HEK293 (cell line): ENCODE measurements at regions not wholly inside any gene's neighbourhood (a gene's known extent, or its start where the extent isn't known, plus 50 kb on each side); places are given as distances from the start of the nearest gene placed in this dataset.

Source experiments
- CTCF ChIA-PET: fragments of 350-600 bp; formaldehyde crosslinking; extraction: SDS; loops from one replicate; lab custom pipeline; 2021; ENCODE audit warnings: antibody characterized with exemption; lab: Yijun Ruan, JAX
- POLR2A ChIA-PET: fragments of 300-600 bp; formaldehyde crosslinking; extraction: SDS; loops from one replicate; lab custom pipeline; 2020; ENCODE audit warnings: antibody characterized with exemption, inconsistent platforms; lab: Yijun Ruan, JAX
- H3K27ac ChIP-seq: fragments of 200-500 bp; sonication (Bioruptor generic); 2 replicates; pipeline ENCODE4 v1.5.1; 2014; ENCODE audit warnings: low read depth, low read length, control low read depth, inconsistent platforms; ENCODE audit errors: extremely low read depth
- H3K36me3 ChIP-seq, 2 experiments: fragments of 200-500 bp in 1 of 2; sonication (Bioruptor generic) in 1 of 2; 1 replicate in 1 of 2; 2 replicates in 1 of 2; pipeline ENCODE4 v1.5.1; 2014 to 2017; ENCODE audit warnings: inconsistent platforms in 2 of 2, low read length in 2 of 2; ENCODE audit not compliant: control insufficient read depth in 2 of 2, insufficient read depth in 1 of 2
- H3K4me1 ChIP-seq: fragments of 200-500 bp; sonication (Bioruptor generic); 2 replicates; pipeline ENCODE4 v1.5.1; 2014; ENCODE audit warnings: mild to moderate bottlenecking, low read length, inconsistent platforms; ENCODE audit not compliant: control insufficient read depth, insufficient read depth
- H3K4me3 ChIP-seq: 2 replicates; pipeline ENCODE4 v1.5.1; 2011; ENCODE audit warnings: low read depth, mild to moderate bottlenecking, control low read depth, low read length, moderate library complexity
- H3K9me3 ChIP-seq: fragments of 200-500 bp; sonication (Bioruptor generic); 2 replicates; pipeline ENCODE4 v1.5.1; 2014; ENCODE audit warnings: low read depth, low read length, inconsistent platforms; ENCODE audit not compliant: control insufficient read depth, insufficient read depth
- KLF7 ChIP-seq: fragments of 450-650 bp; formaldehyde crosslinking; IDR thresholded peaks from 2 replicates; pipeline ENCODE4 v1.5.1; 2016; ENCODE audit warnings: missing biosample characterization, missing genetic modification characterization, borderline replicate concordance
- PRDM1 ChIP-seq: fragments of 450-650 bp; formaldehyde crosslinking; IDR thresholded peaks from 2 replicates; pipeline ENCODE4; 2016; ENCODE audit warnings: missing biosample characterization, missing genetic modification characterization
- SETDB1 ChIP-seq: IDR thresholded peaks from one replicate; pipeline ENCODE4 v1.6.1; 2017; ENCODE audit warnings: mild to moderate bottlenecking, low read length, moderate library complexity, mixed read lengths; ENCODE audit not compliant: insufficient read length
- YY2 ChIP-seq: fragments of 450-650 bp; formaldehyde crosslinking; IDR thresholded peaks from 2 replicates; pipeline ENCODE4 v1.5.1; 2016; ENCODE audit warnings: missing biosample characterization, missing genetic modification characterization
- ZIC2 ChIP-seq: fragments of 450-650 bp; formaldehyde crosslinking; IDR thresholded peaks from 2 replicates; pipeline ENCODE4 v1.5.1; 2016; ENCODE audit warnings: missing biosample characterization, missing genetic modification characterization
- ZNF214 ChIP-seq: fragments of 450-650 bp; formaldehyde crosslinking; IDR thresholded peaks from 2 replicates; pipeline ENCODE4 v1.5.1; 2017; ENCODE audit warnings: missing biosample characterization, mild to moderate bottlenecking, missing genetic modification characterization, borderline replicate concordance
- ZNF37A ChIP-seq: fragments of 450-650 bp; IDR thresholded peaks from 2 replicates; pipeline ENCODE4 v1.5.1; 2018; ENCODE audit warnings: missing biosample characterization, missing genetic modification characterization
- ZNF48 ChIP-seq: fragments of 450-650 bp; formaldehyde crosslinking; IDR thresholded peaks from 2 replicates; pipeline ENCODE4 v1.5.1; 2016; ENCODE audit warnings: missing biosample characterization, missing genetic modification characterization
- ZNF521 ChIP-seq: fragments of 450-650 bp; formaldehyde crosslinking; IDR thresholded peaks from 2 replicates; pipeline ENCODE4 v1.5.1; 2017; ENCODE audit warnings: missing biosample characterization, mild to moderate bottlenecking, missing genetic modification characterization
- ZNF658 ChIP-seq: fragments of 450-650 bp; formaldehyde crosslinking; IDR thresholded peaks from 2 replicates; pipeline ENCODE4; 2016; ENCODE audit warnings: missing biosample characterization, missing genetic modification characterization
- ZSCAN23 ChIP-seq: fragments of 450-650 bp; formaldehyde crosslinking; IDR thresholded peaks from 2 replicates; pipeline ENCODE4 v1.5.1; 2016; ENCODE audit warnings: missing biosample characterization, missing genetic modification characterization
- TF ChIP-seq, protein P1 (sequence below): fragments of 450-650 bp; formaldehyde crosslinking; IDR thresholded peaks from 2 replicates; pipeline ENCODE4 v1.5.1; 2016; ENCODE audit warnings: missing biosample characterization, missing genetic modification characterization

DNA sequence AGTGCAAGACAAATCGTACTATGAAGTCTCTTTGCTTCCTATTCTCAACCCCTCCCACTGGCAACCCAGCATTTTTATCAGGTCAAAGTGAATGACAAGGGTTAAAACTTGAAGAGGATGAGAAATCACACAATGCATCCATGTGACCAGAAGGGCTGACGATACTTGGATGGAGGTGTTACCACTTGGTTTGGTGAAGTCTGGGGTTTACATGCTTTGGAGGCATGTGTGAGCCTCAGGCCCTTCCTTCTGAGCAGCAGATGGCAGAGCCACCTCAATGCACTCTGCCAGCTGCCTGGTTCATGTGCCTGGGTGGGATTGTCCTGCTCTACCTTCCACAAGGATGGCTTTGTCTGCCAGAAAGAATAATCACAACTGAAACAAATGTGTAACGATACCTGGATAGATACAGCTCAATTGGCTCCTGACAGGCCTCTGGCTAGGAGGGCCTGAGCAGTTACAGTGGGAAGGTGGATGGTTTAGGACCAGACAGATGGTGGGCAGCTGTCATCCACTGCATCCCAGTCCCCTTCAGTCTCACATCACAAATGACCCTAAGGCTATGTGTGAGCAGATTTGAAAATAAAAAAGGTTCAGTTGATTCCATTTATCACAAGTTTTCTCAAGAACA is 51.5 kb upstream of the CNIH3 start:
- H3K4me1 ChIP-seq = no peaks in the 10 kb centered on the region

DNA sequence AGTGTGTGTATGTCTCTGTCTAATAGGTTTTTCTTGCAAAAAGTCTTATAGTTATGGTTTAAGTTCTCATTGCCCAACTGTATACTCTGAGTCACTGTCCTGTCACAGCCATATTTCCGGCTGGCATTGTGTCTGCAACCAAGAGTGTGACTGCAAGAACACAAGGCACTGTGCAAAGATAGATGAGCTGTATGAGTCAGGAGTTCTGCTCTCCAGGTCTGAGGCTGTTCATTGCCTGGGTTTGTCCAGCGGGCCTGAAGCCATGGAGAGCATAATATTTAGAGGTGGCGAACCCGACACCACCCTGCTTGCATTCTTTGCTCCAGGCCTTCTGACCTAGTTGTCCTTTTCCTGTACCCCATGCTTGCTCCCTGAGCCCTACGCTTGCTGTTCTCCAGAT is 50.9 kb upstream of the CNIH3 start:
- Histone ChIP-seq H3K9me3 (no peaks in the 10 kb centered on the region), H3K4me3 (no peak overlapping the region), H3K4me1 (no peaks in the 10 kb centered on the region), H3K27ac (no peak overlapping the region), H3K36me3 (no peaks in the 10 kb centered on the region)
- ChIA-PET CTCF (interaction anchor here (0.6 to 1.4 kb wide), 3 partner anchors 12 to 287 kb away, joined by 3 to 5 read pairs (median 4); no protein-coding TSS in a partner anchor), POLR2A (interaction anchor here (1.0 kb wide), 1 partner anchor 22 kb away, joined by 3 read pairs; no protein-coding TSS in a partner anchor)
- TF ChIP-seq ZNF48 (tag by site-specific recombination) = no peak
- no peak for TF ChIP-seq ZNF658 (tag by site-specific recombination)
- no peak for TF ChIP-seq ZNF521 (tag by site-specific recombination)
- TF ChIP-seq ZNF37A = no peak
- no peak for TF ChIP-seq SETDB1
- no peak for TF ChIP-seq ZNF214 (tag by site-specific recombination)
- no peak for TF ChIP-seq KLF7 (tag by site-specific recombination)

More for the DNA sequence above, 51.5 kb upstream of the CNIH3 start:
- TF ChIP-seq YY2 = no peak
- TF ChIP-seq, protein P1, sequence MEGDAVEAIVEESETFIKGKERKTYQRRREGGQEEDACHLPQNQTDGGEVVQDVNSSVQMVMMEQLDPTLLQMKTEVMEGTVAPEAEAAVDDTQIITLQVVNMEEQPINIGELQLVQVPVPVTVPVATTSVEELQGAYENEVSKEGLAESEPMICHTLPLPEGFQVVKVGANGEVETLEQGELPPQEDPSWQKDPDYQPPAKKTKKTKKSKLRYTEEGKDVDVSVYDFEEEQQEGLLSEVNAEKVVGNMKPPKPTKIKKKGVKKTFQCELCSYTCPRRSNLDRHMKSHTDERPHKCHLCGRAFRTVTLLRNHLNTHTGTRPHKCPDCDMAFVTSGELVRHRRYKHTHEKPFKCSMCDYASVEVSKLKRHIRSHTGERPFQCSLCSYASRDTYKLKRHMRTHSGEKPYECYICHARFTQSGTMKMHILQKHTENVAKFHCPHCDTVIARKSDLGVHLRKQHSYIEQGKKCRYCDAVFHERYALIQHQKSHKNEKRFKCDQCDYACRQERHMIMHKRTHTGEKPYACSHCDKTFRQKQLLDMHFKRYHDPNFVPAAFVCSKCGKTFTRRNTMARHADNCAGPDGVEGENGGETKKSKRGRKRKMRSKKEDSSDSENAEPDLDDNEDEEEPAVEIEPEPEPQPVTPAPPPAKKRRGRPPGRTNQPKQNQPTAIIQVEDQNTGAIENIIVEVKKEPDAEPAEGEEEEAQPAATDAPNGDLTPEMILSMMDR = peak; percentile 29; the same call in 1 of the 2 replicates
- CTCF ChIA-PET = interaction anchor here (0.6 to 1.4 kb wide), 3 partner anchors 114 to 330 kb away, joined by 3 to 5 read pairs (median 4); no protein-coding TSS in a partner anchor
- no peaks in the 10 kb centered on the region for H3K9me3 ChIP-seq
- POLR2A ChIA-PET = no interaction called here
- H3K36me3 ChIP-seq = no peaks in the 10 kb centered on the region
- H3K4me3 ChIP-seq = no peak overlapping the region
- no peak overlapping the region for H3K27ac ChIP-seq

DNA sequence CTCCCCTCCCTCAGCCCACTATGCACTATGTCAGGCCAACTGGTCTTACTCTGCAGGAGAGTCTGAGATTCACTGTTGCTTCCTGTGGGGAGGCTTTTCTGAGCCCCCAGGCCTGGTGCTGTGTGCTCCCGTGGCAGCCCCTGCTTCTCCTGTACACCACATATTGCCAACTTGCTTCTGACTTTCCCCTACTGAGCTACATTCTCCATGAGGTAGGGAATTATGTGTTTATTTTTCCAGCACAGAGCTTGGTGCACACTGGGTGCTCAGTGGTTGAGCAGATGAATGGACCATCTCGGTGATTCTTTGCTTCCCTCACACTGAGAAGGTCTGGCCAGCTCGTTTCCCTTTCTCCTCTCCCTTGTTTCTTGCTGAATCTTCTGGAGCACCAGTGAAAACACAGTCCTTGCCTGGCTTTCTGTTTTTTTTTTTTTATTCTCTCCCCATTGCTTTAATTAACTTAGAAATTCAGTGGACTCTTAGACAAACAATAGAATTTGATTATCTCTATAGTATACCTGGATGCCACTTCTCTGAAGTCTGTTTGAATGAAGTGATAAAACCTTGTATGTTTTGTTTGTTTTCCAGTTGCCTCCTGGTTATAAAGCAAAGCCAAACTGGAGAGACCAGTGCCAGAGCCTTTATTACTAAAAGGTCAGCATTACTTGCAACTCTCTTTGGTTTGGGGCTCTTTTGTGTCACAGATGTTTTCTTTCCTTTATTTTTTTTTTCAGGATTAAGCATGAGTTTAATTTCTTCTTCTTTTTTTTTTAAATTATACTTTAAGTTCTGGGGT is 50.3 kb upstream of the CNIH3 start:
- Histone ChIP-seq H3K4me1 (no peaks in the 10 kb centered on the region), H3K4me3 (no peak overlapping the region), H3K36me3 (no peaks in the 10 kb centered on the region), H3K27ac (no peak overlapping the region), H3K9me3 (no peaks in the 10 kb centered on the region)
- CTCF ChIA-PET = interaction anchor here (0.6 to 1.1 kb wide), 3 partner anchors 11 to 1727 kb away, joined by 3 to 4 read pairs (median 4); no protein-coding TSS in a partner anchor
- TF ChIP-seq PRDM1 (tag by site-specific recombination) = peak; percentile 57
- peak; percentile 86 for TF ChIP-seq ZIC2 (tag by site-specific recombination)
- no peak for TF ChIP-seq ZSCAN23
- POLR2A ChIA-PET = interaction anchor here (1.0 kb wide), 1 partner anchor 23 kb away, joined by 3 read pairs; no protein-coding TSS in a partner anchor
